Gastroesophageal sphincter (tissue), 4 donors: ENCODE measurements at regions not wholly inside any gene's neighbourhood (a gene's known extent, or its start where the extent isn't known, plus 50 kb on each side); places are given as distances from the start of the nearest gene placed in this dataset.

Experiments used
- ATAC-seq: fragments of 150-250 bp; one replicate; pipeline ENCODE4 v1.9.1; 2016; ENCODE audit warnings: mild to moderate bottlenecking, moderate library complexity
- H3K27ac ChIP-seq, 4 donors: fragments of 200-600 bp; sonication (generic) in 3 of 4; 1 replicate in 3 of 4; 2 replicates in 1 of 4; pipeline ENCODE4 v1.5.1; 2016 to 2019
- H3K27me3 ChIP-seq: fragments of 200-600 bp; sonication (generic); one replicate; pipeline ENCODE4 v1.5.1; 2019
- H3K36me3 ChIP-seq, 2 donors: fragments of 200-600 bp; sonication (generic); one replicate each; pipeline ENCODE4 v1.5.1; 2019; ENCODE audit warnings: control low read depth in 1 of 2
- H3K4me1 ChIP-seq, 3 donors: fragments of 200-600 bp; sonication (generic); 1 replicate in 2 of 3; 2 replicates in 1 of 3; pipeline ENCODE4 v1.5.1; 2016 to 2019; ENCODE audit warnings: control low read depth in 2 of 3
- H3K4me3 ChIP-seq, 2 donors: fragments of 200-600 bp; sonication (generic); one replicate each; pipeline ENCODE4 v1.5.1; 2019; ENCODE audit warnings: mild to moderate bottlenecking in 1 of 2, moderate library complexity in 1 of 2
- H3K9me3 ChIP-seq, 3 donors: fragments of 200-600 bp; sonication (generic); one replicate each; pipeline ENCODE4 v1.5.1; 2017 to 2019; ENCODE audit warnings: control low read depth in 2 of 3
- EP300 ChIP-seq: sonication (generic); formaldehyde crosslinking; IDR thresholded peaks from one replicate; pipeline ENCODE4 v1.6.1; 2017; ENCODE audit warnings: antibody characterized with exemption, mild to moderate bottlenecking
- POLR2A ChIP-seq, 2 donors: fragments of 450-650 bp; IDR thresholded peaks; one replicate each; pipeline ENCODE4 v1.6.1; 2017; ENCODE audit warnings: antibody characterized with exemption in 2 of 2, mild to moderate bottlenecking in 2 of 2, moderate library complexity in 1 of 2
- POLR2AphosphoS5 ChIP-seq: sonication (generic); formaldehyde crosslinking; IDR thresholded peaks from one replicate; pipeline ENCODE4 v1.6.1; 2017; ENCODE audit warnings: antibody characterized with exemption
- WGBS, 2 donors: methylation state at CpG; one replicate each; pipeline ENCODE4 v1.1.5; 2018; ENCODE audit warnings: low coverage in 1 of 2; 5-methylcytosine and 5-hydroxymethylcytosine counted together
- TF ChIP-seq, protein P1 (sequence below), 4 experiments: fragments of 200-600 bp in 2 of 4; fragments of 450-650 bp in 2 of 4; sonication (generic) in 1 of 4; IDR thresholded peaks; one replicate each; pipeline ENCODE4 v1.5.1; 2017 to 2019; ENCODE audit warnings: antibody characterized with exemption in 4 of 4, mild to moderate bottlenecking in 2 of 4, moderate library complexity in 2 of 4

DNA sequence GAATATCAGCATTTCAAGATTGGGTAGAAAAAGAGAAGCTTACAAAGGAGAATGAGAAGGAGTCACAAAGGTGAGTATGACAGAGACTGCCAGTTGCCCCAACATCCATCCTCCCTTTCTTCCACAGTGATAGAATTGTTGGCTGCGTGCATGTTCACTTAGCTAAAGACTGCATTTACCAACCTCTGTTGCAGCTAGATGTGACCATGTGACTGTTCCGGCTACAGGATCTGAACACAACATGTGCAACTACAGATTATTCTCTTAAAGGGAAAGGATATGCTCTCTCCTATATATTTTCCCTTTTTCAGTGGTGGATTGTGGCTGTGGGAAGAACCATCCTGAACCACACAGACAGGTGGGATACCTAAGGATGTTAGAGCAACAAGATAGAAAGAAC is 60.5 kb upstream of the ZNRF2 start:
- ATAC-seq, result no peak
- TF ChIP-seq POLR2A (IDR thresholded peaks at IDR 0.05) (no peak), EP300 (no peak), POLR2AphosphoS5 (no peak)
- TF ChIP-seq, protein P1, sequence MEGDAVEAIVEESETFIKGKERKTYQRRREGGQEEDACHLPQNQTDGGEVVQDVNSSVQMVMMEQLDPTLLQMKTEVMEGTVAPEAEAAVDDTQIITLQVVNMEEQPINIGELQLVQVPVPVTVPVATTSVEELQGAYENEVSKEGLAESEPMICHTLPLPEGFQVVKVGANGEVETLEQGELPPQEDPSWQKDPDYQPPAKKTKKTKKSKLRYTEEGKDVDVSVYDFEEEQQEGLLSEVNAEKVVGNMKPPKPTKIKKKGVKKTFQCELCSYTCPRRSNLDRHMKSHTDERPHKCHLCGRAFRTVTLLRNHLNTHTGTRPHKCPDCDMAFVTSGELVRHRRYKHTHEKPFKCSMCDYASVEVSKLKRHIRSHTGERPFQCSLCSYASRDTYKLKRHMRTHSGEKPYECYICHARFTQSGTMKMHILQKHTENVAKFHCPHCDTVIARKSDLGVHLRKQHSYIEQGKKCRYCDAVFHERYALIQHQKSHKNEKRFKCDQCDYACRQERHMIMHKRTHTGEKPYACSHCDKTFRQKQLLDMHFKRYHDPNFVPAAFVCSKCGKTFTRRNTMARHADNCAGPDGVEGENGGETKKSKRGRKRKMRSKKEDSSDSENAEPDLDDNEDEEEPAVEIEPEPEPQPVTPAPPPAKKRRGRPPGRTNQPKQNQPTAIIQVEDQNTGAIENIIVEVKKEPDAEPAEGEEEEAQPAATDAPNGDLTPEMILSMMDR (IDR thresholded peaks at IDR 0.05), result no peak
- Histone ChIP-seq H3K4me3 (no peak overlapping the region), H3K27me3 (no peaks in the 10 kb centered on the region), H3K36me3 (no peaks in the 10 kb centered on the region), H3K4me1 (peaks cover 0 to 25% (median 7%) of the 10 kb centered on the region in 3 donors), H3K27ac (no peak overlapping the region), H3K9me3 (peaks cover 0 to 7% (median 0%) of the 10 kb centered on the region in 3 donors)
- 78 to 91% methylated on average over 2 of the region's 2 CpGs for WGBS, 2 donors

GRCh38 chr7:30224511-30225062 is 59.8 kb upstream of the ZNRF2 start:
- WGBS, 2 donors, result 46 to 48% methylated on average over 3 of the region's 3 CpGs
- peak overlapping the region in 2 of 4 donors; percentile 5 to 72 for H3K27ac ChIP-seq
- no peak for ATAC-seq
- TF ChIP-seq POLR2A (IDR thresholded peaks at IDR 0.05) (no peak), EP300 (no peak), POLR2AphosphoS5 (no peak)
- TF ChIP-seq, protein P1 (IDR thresholded peaks at IDR 0.05), result no peak
- no peaks in the 10 kb centered on the region for H3K36me3 ChIP-seq
- H3K4me1 ChIP-seq, result peaks cover 0 to 25% (median 7%) of the 10 kb centered on the region in 3 donors
- H3K27me3 ChIP-seq, result no peaks in the 10 kb centered on the region
- H3K4me3 ChIP-seq, result no peak overlapping the region
- H3K9me3 ChIP-seq, result peaks cover 0 to 7% (median 0%) of the 10 kb centered on the region in 3 donors

- TF ChIP-seq POLR2A (IDR thresholded peaks at IDR 0.05) (no peak), POLR2AphosphoS5 (peak; percentile 21)
- Histone ChIP-seq H3K4me1 (peaks cover 0 to 25% (median 7%) of the 10 kb centered on the region in 3 donors), H3K27ac (peak overlapping the region in 3 of 4 donors; percentile 68 to 73 (median 72)), H3K36me3 (no peaks in the 10 kb centered on the region), H3K27me3 (no peaks in the 10 kb centered on the region), H3K4me3 (no peak overlapping the region), H3K9me3 (peaks cover 0 to 7% (median 0%) of the 10 kb centered on the region in 3 donors)
- WGBS, 2 donors, result 2 to 16% methylated on average over 4 to 5 of the region's 7 CpGs
- ATAC-seq, result peak; percentile 86
Measured at GRCh38 chr7:30225863-30226613, 58.4 kb upstream of the ZNRF2 start.

DNA sequence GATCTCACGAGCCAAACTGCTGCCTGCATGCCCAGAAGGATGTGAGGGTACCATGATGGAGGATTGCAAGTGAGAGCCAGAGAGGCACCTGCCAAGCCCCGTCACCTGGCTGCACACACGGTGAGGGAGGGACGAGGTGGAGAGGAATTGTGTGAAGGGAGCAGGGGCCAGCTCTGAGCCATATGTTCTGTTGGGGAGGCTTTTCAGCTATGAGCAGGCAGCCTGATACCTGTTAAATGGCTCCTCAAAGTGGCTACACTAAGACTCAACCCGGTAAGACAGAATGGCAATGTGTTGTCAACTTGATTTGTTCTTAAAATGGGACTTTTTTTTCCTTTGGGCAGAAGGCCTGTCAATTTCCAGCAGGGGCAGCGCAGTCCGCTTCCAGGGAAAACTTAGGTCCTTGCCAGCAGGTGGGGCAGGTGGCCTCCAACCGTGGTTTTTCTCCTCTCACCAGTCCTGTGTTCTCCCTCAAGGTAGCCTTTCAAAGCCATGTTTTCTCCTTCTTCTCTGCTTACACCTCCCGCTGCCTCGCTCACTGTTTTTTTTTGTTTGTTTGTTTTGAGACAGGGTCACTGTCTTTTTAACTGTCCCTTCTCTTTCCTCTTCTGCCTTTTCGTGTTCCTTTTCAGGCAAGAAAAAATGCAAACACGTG is 57.7 kb upstream of the ZNRF2 start:
- H3K27ac ChIP-seq, result peak overlapping the region in 3 of 4 donors; percentile 68 to 73 (median 72)
- TF ChIP-seq POLR2AphosphoS5 (no peak), EP300 (no peak), POLR2A (IDR thresholded peaks at IDR 0.05) (no peak)
- TF ChIP-seq, protein P1 (IDR thresholded peaks at IDR 0.05), result no peak
- peaks cover 0 to 25% (median 7%) of the 10 kb centered on the region in 3 donors for H3K4me1 ChIP-seq
- no peaks in the 10 kb centered on the region for H3K36me3 ChIP-seq
- H3K9me3 ChIP-seq, result peaks cover 0 to 7% (median 0%) of the 10 kb centered on the region in 3 donors
- no peak overlapping the region for H3K4me3 ChIP-seq
- ATAC-seq, result no peak
- 80 to 83% methylated on average over 6 to 10 of the region's 12 CpGs for WGBS, 2 donors
- H3K27me3 ChIP-seq, result no peaks in the 10 kb centered on the region

DNA sequence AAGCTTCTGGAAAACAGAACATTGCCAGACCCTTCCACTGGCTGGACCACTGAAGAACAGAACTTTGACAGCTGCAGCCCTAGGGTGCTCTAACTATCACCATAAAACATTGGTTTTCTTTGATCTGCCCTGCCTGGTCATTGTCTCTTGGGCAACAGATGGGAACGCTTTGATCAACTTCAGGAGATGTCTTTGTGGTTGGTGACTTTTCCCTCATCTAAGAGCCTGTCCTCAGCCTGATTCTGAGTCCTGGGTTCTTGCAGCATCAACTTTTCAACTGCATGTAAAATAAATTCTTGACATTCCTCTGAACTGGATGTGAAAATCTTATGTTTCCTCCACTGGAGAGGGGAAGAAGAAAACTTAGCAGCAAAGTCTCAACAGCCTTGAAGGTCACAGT is 53.1 kb upstream of the ZNRF2 start:
- Histone ChIP-seq H3K27ac (no peak overlapping the region), H3K4me3 (no peak overlapping the region), H3K36me3 (no peaks in the 10 kb centered on the region), H3K4me1 (peaks cover 0 to 8% (median 0%) of the 10 kb centered on the region in 3 donors), H3K9me3 (no peaks in the 10 kb centered on the region), H3K27me3 (no peaks in the 10 kb centered on the region)
- WGBS, 2 donors, result 100% methylated on average over 1 of the region's 1 CpG; no CpG with 5 or more reads in 1 of the 2 donors
- TF ChIP-seq POLR2AphosphoS5, result no peak
- no peak for TF ChIP-seq EP300
- no peak for TF ChIP-seq POLR2A (IDR thresholded peaks at IDR 0.05)
- TF ChIP-seq, protein P1 (IDR thresholded peaks at IDR 0.05), result no peak
- no peak for ATAC-seq
